ENCODE measurements at regions not wholly inside any gene's neighbourhood (a gene's known extent, or its start where the extent isn't known, plus 50 kb on each side); places are given as distances from the start of the nearest gene placed in this dataset.

- DNase-seq: no peak
Observed at GRCh38 chr9:119974026-119974425, 604.8 kb upstream of the BRINP1 start.

- no peak for DNase-seq
Observed at GRCh38 chr9:119968836-119969707, 599.8 kb upstream of the BRINP1 start.

- no peak for DNase-seq
Observed at GRCh38 chr9:119967867-119968535, 598.8 kb upstream of the BRINP1 start.

DNA sequence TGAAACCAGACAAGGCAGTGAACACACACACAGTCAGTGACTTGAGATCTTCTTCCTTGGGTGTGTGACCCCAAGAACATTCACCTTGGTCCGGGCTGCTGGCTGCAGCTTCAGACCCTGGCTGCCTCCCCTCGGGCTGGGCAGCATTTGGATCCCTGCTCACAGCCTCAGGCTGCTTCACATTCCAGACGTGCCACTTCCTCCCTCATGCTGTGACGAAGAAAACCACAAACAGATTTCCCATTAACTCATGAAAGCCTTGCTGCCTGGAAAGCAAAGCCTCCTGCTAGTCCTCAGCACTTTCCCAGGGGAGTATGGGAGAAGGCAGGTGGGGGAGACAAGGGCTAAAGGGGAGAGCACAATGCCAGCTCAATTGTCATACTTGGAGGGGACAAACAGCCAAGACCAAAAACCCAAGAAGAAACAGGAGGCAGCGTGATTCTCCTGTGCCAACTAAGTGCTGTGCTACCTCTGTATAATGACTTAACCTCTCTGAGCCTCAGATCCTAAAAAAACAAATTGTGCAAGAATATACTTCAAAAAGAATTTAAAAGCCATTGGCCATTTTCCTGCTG lies 594.6 kb upstream of the BRINP1 start:
- no peak for DNase-seq

- DNase-seq: no peak
Observed at GRCh38 chr9:119963258-119963797, 594.1 kb upstream of the BRINP1 start.

- DNase-seq: no peak
Observed at GRCh38 chr9:119961774-119962424, 592.7 kb upstream of the BRINP1 start.

- DNase-seq: no peak
Observed at GRCh38 chr9:119959846-119960545, 590.8 kb upstream of the BRINP1 start.

GRCh38 chr9:119956111-119956510 lies 586.9 kb upstream of the BRINP1 start:
- DNase-seq: no peak

- DNase-seq: no peak
Observed at GRCh38 chr9:119955276-119955675, 586.0 kb upstream of the BRINP1 start.

- DNase-seq: no peak
Observed at GRCh38 chr9:119951591-119951990, 582.4 kb upstream of the BRINP1 start.

GRCh38 chr9:119951090-119951489 lies 581.9 kb upstream of the BRINP1 start:
- no peak for DNase-seq

DNA sequence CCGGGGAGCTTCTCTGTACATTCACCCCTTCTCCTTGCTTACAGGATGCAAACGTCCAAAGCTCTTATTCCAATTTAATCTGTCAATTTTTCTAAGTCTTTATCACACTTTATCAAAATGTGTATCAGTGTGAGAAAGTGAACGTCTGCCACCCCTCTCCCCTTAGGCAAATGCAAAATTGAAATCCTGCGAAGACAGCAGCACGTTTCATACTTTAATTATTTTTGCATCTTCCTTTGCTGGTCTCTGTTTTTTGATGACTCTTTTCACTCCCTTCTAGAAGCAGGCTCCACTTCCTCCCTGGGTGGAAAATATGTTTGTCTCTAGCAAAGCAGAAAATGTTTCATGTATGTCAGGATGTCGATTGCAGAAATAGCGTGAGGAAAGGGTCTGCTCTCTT lies 576.5 kb upstream of the BRINP1 start:
- no peak for DNase-seq

DNA sequence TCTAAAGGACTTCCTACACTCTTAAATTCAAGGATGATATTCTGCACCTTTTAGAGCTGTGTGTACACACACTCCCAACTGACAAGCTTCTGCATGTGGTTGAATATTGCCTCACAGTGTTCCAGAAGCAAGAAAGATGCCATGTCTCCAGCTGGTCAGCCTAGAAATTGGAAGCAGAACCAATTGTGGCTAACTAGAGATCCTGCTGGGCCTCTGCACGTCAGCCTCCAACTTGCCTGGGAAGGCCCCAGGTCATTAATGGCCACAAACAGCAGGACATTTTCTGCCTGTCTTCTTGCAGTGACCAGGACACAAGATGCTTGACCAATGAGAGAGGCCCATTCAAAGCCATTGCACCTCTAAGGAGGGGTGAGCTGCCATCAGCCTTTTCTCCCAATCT lies 571.9 kb upstream of the BRINP1 start:
- DNase-seq: no peak

DNA sequence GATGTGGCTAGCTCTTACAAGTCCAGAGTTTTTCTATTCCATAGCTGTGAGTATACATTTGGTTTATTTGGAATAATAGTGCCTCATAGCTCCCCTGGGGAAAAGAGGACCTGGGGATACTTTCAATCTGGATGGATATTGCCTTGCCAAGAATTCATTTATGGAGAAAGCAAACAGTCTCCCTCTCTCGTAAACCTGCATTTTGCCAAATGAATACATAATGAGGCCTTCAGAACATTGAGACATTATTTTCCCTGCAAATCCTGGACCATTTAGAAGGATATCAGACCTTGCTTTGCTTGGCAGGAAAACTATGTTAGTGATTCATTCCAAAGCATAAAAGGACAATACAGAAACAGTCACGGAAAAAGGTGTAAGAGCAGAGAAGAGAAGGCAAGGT lies 569.6 kb upstream of the BRINP1 start:
- no peak for DNase-seq

DNA sequence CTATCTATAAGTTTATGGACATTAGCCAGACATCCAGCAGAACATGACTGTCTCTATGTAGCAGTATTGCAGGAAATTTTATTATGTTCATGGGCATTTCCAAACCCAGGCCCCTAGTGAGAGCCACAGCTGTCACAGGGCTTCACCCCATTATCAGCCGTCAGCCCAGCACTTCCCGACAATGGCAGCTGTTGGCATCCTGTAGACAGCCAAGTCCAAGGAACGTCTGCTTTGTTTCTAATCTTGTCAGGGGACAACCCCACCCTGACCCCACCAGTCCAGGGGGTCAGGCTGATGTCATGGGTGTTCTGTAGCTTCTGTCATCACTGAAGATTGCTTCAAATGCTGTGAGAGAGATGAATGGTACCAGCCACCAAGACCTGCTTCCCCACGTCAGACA lies 565.3 kb upstream of the BRINP1 start:
- DNase-seq: no peak

- no peak for DNase-seq
Observed at GRCh38 chr9:119933191-119933590, 564.0 kb upstream of the BRINP1 start.

DNA sequence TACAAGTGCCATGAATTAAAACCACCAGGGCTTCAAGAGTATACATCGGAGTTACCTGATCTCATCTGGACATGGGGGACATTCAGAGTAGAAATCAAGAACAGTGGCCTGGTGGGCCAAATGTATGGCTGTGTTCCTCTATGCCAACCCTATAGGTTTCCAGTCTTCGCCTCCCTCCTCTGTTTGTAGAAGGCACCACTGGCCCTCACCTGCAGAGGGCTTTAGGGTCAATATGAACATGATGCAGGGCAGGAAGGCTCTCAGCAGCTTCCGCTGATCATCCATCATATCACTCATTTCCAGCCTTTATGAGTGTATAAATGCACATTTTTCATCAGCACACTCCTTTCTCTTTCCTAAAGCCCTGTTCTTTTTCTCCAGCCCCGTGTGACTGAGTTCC lies 555.5 kb upstream of the BRINP1 start:
- DNase-seq: no peak

- no peak for DNase-seq
Observed at GRCh38 chr9:119917175-119917574, 547.9 kb upstream of the BRINP1 start.

GRCh38 chr9:119907056-119907455 lies 537.8 kb upstream of the BRINP1 start:
- DNase-seq: no peak

- peak; percentile 2 for DNase-seq
Observed at GRCh38 chr9:119905724-119906123, 536.5 kb upstream of the BRINP1 start.

DNA sequence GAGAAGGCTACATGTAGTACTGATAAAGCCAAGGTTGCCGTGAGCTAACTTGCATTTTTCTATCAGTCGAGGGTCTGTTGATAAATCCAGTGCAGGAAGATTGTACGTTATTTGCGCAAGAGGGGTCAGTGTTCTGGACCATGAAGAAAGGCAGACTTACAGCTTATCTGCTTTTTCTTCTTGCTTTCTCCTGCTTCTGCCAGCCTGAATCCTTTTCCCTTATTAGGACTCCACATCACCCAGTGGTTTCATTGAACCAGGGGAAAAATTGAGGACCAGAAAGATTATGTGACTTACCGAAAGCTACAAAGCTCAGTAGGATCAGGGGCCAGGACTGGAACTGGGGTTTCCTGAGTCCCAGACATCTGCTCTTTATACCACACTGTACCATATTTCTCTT lies 534.6 kb upstream of the BRINP1 start:
- no peak for DNase-seq

DNA sequence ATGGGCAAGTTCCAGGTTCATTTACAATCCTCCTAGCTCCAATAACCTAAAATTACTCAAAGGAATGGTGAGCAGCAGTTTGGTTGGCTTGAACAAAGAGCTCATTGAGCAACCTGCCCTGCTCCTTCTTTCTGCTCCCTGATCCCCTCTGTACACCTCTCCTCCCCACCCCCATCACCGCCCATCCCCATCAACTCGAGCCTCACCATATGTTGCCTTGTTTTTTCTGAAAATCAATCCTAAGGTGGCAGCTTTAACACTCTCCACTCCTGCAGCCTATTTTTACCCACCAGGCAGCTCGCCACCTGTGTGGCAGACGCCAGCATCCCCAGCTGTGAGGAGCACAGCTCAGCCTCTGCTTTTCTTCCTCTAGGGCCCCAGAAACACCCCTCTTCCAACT lies 533.4 kb upstream of the BRINP1 start:
- DNase-seq: no peak

DNA sequence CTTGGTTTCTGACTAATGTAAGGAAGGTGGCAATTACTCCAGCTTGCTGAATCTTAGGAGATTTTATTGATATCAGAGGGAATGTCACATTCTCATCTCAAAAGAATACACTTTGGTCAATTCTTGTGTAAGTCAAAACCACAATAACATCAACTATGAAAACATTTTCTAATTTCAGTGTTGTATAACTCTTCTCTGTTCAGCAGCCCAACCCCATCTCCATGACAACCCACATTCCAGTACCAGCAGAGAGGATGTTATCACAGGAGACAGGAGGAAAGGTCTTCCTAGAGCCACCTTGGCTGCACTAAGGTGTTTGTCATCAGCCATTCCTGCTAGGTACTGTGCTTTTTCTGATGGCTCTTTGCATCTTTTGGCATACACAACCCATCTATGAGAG lies 529.1 kb upstream of the BRINP1 start:
- no peak for DNase-seq
